ENCODE measurements at regions not wholly inside any gene's neighbourhood (a gene's known extent, or its start where the extent isn't known, plus 50 kb on each side); places are given as distances from the start of the nearest gene placed in this dataset.
A peak's percentile ranks its signal among the peaks of the same experiment; 100 is the strongest.
"Not testable (repeated sequence)": the region's sequence is repeated elsewhere in the genome, so short reads cannot be mapped to it uniquely, and the experiment has no call there.

DNA sequence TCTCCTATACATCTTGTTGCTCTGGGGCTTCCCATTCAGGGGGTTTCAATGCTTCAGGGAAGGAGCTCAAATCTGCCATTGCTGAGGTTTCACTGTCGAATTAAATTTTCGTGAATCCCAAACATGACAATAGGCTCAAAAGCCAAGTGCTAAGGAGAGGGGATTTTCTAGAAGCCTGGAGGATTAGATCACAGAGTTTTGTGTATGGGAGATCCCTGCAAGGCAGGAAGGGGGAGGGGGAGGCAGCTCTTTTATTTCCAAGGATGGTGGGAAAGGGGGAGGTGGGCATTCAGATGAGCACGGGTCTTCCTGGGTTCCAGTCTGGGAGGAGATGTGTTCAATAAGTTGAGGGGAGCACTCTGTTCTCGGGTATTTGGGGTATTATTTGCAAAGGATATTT lies 69.9 kb upstream of the DLG1 start:
- no peak for DNase-seq

DNA sequence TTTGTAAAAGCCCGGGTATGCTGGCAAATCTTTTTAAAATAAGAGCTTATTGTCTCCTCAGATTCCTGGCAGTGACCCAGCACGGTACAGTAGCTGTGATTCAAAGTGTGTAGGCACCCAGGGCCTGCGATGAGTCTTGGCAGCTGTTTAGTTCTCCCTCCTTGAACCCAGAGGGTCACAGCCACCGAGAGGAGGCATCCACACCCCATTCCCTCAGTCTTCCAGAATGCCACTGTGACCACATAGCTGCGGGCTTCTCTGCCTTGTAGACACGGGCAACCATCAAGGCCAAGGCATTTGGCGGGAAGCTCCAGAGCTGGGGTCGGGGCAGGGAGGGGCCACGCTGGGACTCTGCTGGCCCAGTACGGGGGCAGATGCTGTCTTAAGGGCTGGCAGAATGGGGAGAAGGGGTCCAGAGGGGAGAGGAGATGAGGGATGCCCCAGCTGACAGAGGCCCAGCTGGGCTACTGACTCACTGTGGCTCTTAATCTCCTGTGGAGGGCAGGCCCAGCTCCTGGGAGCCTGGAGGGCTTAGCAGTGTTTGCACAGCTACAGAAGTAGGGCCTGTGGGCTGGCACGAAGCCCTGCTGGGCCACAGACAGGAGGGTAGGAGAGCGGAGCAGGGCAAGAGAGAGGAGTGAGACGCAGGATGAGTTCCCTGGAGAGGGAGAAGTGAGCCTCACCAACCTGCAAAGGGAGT lies 68.8 kb upstream of the DLG1 start:
- no peak for DNase-seq

DNA sequence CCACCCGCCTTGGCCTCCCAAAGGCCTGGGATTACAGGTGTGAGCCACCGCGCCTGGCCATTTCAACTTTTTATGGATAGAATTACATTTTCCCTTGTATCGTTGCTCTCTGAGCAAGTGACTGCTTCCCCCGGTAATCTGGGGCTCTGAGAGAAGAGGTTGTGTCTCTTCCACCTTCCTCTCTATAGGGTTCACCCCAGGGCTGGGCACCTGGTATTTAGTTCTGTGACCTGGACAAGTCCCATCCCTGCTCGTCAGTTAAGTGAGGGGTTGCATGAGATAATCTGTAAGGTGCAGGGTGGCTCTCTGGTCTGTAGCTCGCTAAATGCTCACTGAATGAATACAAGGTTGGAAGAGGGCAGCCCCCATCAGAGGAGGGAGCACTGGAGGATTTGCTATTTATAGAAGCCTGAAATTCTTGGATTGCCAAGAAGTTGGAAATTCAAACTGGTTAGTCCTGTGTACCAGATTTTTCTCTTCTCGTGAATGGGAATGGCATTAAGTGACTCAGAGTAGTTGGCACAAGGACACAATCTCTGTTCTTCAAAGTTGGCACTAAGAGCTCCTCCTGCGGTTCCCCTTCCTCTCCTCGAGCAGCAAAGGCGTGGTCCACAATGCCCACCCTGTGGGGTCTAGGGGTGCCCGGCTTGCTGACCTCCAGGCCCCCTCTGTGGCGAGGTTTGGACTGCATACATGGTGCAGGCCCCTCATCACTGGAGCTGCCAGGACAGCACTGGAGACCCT lies 68.1 kb upstream of the DLG1 start:
- no peak for DNase-seq

DNA sequence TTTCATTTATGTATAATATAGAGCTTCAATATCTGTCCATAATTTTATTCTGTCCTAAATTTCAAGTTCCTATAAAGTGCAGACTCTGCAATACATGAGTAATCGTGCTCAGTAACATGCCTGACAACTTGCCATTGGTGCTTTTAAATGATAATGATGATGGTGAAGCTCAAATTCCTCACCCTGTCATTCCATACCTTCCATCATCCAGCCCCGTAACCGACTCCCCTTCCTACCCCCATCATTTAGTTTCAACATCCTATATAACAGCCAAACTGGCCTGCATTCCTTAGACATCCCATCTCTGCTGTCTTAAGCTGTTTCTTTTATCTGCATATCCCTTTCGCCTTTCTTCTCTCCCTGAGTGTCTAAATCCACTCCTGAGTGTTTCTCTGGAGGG lies 67.2 kb upstream of the DLG1 start:
- DNase-seq, result no peak

DNA sequence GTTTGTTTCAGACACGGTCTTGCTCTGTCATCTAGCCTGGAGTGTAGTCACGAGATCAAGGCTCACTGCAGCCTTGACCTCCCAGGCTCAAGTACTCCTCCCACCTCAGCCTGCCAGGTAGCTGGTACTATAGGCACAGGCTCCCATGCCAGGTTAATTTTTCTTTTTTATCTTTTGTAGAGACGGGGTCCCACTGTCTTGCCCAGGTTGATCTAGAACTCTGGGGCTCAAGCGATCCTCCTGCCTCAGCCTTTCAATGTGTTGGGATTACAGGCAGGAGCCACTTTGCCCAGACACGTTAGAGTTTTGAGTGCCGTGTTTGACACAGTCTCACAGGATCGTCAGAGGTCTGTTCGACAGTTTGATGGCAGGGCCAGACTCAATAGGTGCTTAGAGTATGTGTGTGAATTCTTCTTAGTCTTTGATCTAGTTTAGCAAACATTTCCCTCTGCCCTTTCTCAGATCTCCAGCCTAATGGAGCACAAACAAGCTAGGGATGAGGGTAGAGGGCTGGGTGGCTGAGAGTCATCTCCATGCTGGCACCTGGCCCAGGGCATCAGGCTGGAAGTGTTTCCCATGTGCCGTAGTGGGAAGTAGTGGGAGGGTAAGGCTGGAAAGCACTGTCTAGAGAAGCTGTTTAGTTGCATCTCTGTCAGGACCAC lies 66.1 kb upstream of the DLG1 start:
- DNase-seq, result no peak

DNA sequence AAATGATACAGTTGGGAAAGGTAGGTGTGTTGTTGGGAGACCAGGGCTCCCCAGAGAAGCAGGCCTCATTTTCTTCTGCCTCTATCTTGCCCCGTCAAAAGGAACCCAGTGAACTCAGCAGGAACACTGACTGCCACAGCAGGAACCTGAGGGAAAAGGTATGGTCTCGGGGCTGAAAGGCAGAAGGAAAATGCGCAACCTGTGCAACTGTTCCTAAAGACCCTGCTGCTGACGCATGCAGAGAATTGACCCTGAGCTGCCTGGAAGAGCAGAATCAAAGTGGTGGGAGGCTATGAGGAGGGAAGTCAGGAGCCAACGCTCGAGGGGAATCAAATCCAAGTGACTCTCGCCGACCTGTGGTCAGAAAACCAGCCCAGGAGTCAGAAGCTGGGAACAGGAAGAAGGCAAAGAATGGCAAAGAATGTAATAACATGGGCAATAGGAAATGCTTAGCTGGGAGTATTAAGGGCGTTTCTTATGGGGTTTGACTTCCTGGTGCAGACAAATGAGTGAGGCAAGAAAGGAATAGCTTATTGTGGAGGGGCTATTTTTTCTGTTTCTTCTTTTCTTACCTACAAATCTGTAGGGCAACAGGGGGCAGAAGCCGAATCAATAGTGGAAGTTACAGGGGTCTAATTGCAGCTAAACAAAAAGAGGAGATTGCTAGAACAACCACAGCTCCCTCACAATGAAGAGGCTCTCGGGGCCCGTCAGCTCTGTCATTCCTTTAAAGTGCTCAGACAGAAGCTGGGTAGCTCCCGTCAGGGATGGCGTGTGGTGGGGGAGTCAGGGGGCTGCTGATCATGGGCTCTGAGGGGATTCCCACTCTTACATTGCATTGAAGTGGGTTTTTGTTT lies 65.4 kb upstream of the DLG1 start:
- no peak for DNase-seq

DNA sequence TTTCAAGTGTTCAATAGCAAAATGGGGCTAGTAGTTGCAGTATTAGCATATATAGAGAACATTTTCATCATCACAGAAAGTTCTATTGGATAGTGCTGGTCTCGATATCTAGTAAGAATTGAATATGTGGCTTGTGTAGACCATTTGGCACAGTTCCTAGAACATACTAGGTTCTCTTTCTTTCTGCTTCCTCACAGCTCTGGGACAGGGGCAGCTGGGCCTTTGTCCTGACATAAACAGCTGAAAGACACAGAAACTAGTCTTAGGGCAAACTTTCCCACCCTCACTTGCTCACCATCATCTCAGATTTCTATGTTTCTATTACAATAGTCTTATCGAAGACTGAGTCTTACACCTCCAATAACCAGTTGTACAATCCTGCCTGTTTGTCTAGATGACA lies 63.7 kb upstream of the DLG1 start:
- no peak for DNase-seq

DNA sequence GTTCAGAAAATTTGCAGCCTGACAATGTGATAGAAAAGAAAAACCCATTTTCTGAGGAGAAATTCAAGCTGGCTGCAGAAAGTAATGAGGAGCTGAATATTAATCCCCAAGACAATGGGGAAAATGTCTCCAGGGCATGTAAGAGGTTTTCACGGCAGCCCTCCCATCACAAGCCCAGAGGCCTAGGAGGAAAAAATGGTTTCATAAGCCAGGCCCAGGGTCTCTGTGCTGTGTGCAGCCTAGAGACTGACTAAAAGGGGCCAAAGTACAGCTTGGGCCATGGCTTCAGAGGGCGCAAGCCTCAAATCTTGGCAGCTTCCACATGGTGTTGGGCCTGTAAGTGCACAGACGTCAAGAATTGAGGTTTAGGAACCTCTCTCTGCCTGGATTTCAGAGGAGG lies 61.7 kb upstream of the DLG1 start:
- DNase-seq, result not testable (repeated sequence)

DNA sequence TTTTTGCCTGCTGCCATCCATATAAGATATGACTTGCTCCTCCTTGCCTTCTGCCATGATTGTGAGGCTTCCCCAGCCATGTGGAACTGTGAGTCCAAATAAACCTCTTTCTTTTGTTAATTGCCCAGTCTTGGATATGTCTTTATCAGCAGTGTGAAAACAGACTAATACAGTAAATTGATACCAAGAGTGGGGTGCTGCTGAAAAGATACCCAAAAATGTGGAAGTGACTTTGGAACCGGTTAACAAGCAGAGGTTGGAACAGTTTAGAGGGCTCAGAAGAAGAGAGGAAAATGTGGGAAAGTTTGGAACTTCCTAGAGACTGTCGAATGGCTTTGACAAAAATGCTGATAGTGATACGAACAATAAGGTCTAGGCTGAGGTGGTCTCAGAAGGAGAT lies 61.1 kb upstream of the DLG1 start:
- not testable (repeated sequence) for DNase-seq

DNA sequence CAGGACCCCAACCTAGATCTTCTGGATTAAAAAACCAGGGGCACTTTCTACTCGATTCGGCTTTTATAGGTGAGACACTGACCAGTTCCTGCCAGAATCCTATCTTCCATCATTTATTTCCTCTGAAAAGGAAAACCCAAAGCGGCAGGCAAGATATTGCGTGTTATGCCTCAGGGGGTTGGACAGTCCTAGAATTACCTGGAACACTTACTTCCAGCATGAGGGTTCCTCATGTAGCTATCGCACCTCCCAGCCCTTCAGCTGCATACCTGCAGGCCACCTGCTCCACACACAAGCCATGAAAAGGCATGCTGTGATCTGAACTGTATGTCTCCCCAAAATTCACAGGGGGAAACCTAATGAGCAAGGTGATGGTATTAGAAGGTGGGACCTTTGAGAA lies 58.3 kb upstream of the DLG1 start:
- no peak for DNase-seq

DNA sequence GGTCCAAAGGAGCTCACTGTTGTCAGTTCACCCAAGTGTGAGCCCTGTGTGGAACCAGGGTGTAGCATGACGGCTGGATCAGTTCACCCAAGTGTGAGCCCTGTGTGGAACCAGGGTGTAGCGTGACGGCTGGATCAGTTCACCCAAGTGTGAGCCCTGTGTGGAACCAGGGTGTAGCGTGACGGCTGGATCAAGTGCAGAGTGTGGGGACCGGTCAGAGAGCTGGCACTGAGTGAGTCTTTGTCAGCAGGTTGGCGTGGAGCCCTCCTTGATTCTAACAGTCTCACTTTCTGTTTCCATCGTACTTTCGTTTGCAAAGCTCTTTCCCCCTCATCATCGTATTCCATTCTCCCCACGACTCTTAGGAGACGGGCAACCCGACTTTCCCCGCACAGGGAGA lies 57.9 kb upstream of the DLG1 start:
- no peak for DNase-seq

DNA sequence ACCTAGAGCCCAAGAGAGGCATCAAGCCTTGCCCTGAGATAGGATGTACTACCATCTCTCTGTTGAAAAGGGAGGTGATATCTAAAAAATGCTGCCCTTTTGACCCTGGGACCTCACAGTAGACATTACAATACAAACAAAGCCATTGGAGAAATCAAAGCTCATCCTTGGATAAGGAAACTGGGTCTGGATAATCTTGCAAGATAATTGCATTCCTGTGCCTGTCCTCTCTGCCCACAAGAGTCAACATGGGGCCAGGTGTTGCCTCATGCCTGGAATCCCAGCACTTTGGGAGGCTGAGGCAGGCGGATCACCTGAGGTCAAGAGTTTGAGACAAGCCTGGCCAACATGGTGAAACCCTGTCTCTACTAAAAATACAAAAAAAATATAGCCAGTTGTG lies 57.3 kb upstream of the DLG1 start:
- DNase-seq, result no peak

DNA sequence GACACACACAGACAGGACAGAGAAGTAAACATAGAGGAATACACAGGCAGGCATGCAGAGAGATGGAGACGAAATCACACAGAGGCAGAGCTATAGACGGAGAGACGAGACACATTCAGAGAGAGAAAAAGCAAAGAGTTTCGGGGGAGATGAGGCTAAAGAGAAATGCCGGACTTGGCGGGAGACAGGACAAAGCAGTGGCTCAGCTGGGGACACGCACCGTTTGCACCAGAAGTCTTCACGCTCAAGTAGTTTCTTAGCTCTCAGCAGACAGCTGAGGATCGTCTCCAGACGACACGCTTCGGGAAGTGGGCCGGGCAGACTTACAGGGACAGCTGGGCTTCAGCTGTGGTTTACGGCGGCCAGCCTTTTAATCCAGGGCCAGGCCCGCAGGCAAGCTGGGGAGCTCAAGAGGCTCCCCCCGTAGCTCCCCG lies 56.2 kb upstream of the DLG1 start:
- DNase-seq, result peak; percentile 86

DNA sequence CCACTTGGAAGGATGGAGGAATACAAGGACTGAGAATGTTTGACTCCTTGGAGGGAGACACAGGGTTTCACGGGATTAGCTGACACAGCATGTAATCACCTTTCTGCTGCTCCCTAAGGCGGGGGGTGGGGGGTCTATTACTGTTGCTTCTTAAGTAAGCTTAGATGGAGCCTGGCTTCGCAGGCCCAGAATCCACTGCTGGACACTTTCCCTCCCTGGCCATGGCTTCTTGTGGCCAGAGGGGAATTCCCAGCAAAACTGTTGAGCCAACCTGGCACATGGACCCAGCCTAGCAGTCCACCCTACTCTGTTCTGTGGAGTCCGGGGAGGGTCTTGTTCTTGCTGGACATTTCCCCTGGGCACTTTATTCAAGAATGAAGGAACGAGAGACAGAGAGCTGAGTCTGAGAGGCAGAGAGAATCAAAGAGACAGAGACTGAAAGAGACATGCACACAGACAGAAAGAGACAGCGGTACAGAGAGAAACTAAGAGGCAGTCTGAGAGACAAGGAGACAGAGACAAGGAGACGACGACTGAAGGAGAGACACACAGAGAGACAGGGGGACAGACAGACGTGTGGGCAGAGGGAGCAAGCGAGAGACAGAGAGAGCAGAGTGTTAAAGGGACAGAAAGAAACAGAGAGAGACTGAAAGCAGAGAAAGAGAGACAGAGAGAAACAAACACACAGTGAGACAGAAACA lies 55.6 kb upstream of the DLG1 start:
- DNase-seq, result no peak

DNA sequence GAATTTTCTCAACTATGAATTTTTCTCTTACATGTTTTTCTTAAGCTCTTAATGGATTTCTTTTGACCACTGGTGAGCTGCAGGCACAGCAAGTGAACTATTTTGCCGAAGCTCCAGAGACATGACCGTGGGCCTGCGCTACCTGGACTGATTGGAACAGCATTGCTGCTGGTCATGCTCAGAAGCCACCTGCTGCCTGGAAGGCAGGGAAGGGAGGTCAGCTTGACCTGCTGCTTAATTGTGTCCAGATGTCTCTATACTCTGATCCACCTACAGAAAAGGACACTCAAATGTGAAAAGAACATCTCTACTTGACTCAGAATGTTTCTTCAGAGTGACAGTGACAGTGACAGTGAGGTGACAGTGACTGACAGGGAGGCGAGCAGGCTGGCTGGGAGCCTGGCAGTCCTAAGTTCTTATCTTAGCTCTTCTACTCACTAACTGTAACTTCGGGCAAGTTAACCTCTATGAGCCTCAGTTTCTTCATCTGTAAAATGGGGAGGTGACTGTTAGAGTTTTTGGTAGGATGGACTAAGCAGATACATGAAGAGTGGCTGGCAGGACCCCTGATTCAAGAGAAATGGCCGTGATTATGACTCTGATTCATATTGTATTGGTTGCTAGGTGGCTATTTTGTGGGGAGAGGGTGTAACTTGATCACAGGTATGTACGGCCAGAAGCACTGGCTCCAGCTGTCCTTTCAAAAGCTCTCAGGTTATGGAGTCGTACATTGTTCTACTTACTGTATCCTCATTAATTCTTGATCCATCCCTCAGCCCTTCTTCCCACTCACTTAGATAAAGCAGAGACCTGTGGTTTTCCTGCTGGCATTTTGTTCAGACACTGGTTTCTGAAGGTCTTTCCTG lies 54.8 kb upstream of the DLG1 start:
- no peak for DNase-seq

DNA sequence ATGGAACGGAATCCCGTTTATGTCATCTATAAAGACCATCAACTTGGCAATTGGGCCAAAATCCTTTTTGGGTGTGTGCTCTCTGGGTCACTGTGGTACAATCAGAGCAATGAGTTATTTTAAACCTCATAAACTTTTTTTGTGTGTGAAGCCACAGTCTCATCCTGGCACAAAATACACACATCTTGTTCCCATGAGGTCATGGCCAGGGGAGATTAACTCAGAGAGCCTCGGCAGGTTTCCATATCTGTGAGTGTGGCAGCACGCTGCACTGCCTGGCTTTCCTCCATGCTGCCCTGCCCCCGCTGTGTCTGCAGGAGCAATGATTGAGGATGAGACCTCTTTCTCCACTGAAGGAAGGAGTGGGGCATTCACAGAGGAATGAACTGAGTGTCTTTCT lies 54.0 kb upstream of the DLG1 start:
- no peak for DNase-seq

DNA sequence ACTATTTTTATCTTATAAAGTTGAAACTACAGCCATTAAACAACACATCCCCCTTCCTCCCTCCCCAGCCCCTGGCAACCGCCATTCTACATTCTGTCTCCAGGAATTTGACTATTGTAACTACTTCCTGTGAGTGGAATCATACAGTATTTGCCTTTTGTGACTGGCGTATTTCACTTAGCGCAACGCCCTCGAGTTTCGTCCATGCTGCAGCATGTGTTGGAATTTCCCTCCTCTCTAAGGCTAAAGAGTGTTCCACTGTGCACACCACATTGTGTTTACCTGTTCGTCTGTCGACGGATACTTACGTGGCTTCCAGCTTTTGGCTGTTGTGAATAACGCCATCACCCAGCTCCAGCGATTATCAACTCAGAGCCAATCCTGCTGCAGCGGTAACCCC lies 52.0 kb upstream of the DLG1 start:
- no peak for DNase-seq

DNA sequence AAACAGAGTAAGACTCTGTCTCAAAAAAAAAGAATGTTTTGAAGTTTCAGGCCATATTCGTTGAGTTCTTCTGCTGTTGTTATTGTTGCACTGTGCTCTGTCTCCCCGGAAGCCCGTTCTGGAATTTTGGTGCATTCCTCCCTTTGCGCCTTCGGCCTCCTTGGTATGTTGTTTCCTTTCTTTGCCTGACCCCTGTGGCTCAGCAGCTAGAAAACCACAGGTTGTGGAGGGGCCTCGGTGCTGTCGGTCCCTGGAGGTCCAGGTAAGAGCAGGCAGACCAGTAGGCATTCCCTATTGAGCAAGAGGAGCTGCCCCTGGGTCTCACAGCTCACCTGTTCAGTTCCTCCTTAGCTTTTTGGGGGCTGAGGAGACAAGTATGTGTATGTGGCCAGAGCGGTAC lies 51.0 kb upstream of the DLG1 start:
- no peak for DNase-seq

Measured in hindlimb muscle (tissue), 1 donor.